Natural killer cell (primary cell): ENCODE measurements at regions not wholly inside any gene's neighbourhood (a gene's known extent, or its start where the extent isn't known, plus 50 kb on each side); places are given as distances from the start of the nearest gene placed in this dataset.

Experiments used
- ATAC-seq, 3 donors: fragments of 150-1000 bp in 2 of 3; fragments of 200-7000 bp in 1 of 3; cut with Tn5 transposase; 1 replicate in 1 of 3; 2 replicates in 2 of 3; pipeline ENCODE4 v1.10.0; 2021; ENCODE audit warnings: mild to moderate bottlenecking in 2 of 3, moderate library complexity in 2 of 3
- DNase-seq, 2 donors: peaks; one replicate each; pipeline versions ENCODE4 v3.0.0 to v3.0.0-alpha.2; 2013 to 2021; ENCODE audit warnings: mixed read lengths in 1 of 2
- H3K27ac ChIP-seq: one replicate; pipeline ENCODE4 v1.5.1; 2013; ENCODE audit warnings: mild to moderate bottlenecking, low read length
- H3K27me3 ChIP-seq: one replicate; pipeline ENCODE4 v1.6.1; 2013; ENCODE audit warnings: low read length; ENCODE audit not compliant: control insufficient read depth, insufficient read depth
- H3K36me3 ChIP-seq: one replicate; pipeline ENCODE4 v1.6.1; 2013; ENCODE audit warnings: low read length; ENCODE audit not compliant: control insufficient read depth, insufficient read depth
- H3K4me1 ChIP-seq: one replicate; pipeline ENCODE4 v1.6.1; 2013; ENCODE audit warnings: low read length; ENCODE audit not compliant: control insufficient read depth, insufficient read depth
- H3K4me3 ChIP-seq: one replicate; pipeline ENCODE4 v1.5.1; 2013; ENCODE audit warnings: low read length
- H3K9me3 ChIP-seq: one replicate; pipeline ENCODE4 v1.6.1; 2013; ENCODE audit warnings: low read length; ENCODE audit not compliant: control insufficient read depth, insufficient read depth
- H3K27ac Mint-ChIP-seq, 2 donors: one replicate each; pipeline ENCODE4 v1.8.0; 2022; ENCODE audit warnings: mild to moderate bottlenecking in 2 of 2, mixed read lengths in 2 of 2, moderate library complexity in 1 of 2
- H3K27me3 Mint-ChIP-seq, 2 donors: one replicate each; pipeline ENCODE4 v1.8.0; 2022; ENCODE audit warnings: low read depth in 2 of 2, mixed read lengths in 2 of 2
- H3K36me3 Mint-ChIP-seq: one replicate; pipeline ENCODE4 v1.8.0; 2022; ENCODE audit warnings: mixed read lengths
- H3K4me1 Mint-ChIP-seq, 2 donors: one replicate each; pipeline ENCODE4 v1.8.0; 2022; ENCODE audit warnings: mixed read lengths in 2 of 2
- H3K4me3 Mint-ChIP-seq: one replicate; pipeline ENCODE4 v1.8.0; 2022; ENCODE audit warnings: mild to moderate bottlenecking, moderate library complexity, mixed read lengths
- H3K9me3 Mint-ChIP-seq, 2 donors: one replicate each; pipeline ENCODE4 v1.8.0; 2022; ENCODE audit warnings: mixed read lengths in 2 of 2
- CTCF ChIP-seq: fragments of 200-600 bp; IDR thresholded peaks from one replicate; pipeline ENCODE4 v1.8.0; 2022; ENCODE audit warnings: antibody characterized with exemption
- WGBS: methylation state at CpG from one replicate; pipeline ENCODE4 v1.1.7; 2013; ENCODE audit warnings: missing lambda C conversion rate; ENCODE audit not compliant: insufficient coverage; 5-methylcytosine and 5-hydroxymethylcytosine counted together
- intact Hi-C: fragments of 100-400 bp; cut with micrococcal nuclease; formaldehyde crosslinking; loops from one replicate; pipeline ENCODE4 v1.14.2; 2022

GRCh38 chr2:150699218-150699617 lies 211.8 kb upstream of the RND3 start:
- ATAC-seq: no peak
- H3K4me3 Mint-ChIP-seq: no peak overlapping the region
- TF ChIP-seq CTCF: no peak
- intact Hi-C loops: no loop called here
- no peaks in the 10 kb centered on the region for H3K4me1 Mint-ChIP-seq
- Histone ChIP-seq H3K4me3 (no peak overlapping the region), H3K9me3 (no peaks in the 10 kb centered on the region), H3K4me1 (no peaks in the 10 kb centered on the region), H3K36me3 (no peaks in the 10 kb centered on the region), H3K27ac (no peak overlapping the region), H3K27me3 (no peaks in the 10 kb centered on the region)
- no peak overlapping the region for H3K27ac Mint-ChIP-seq
- H3K9me3 Mint-ChIP-seq: peaks cover 2 to 10% of the 10 kb centered on the region in 2 donors
- no peaks in the 10 kb centered on the region for H3K36me3 Mint-ChIP-seq
- 80% methylated on average over 1 of the region's 1 CpG for WGBS
- DNase-seq: no peak
- H3K27me3 Mint-ChIP-seq: no peaks in the 10 kb centered on the region

GRCh38 chr2:150698016-150698661 lies 210.7 kb upstream of the RND3 start:
- intact Hi-C loops: no loop called here
- H3K27me3 ChIP-seq: no peaks in the 10 kb centered on the region
- Mint-ChIP-seq H3K4me3 (no peak overlapping the region), H3K9me3 (peaks cover 3 to 13% of the 10 kb centered on the region in 2 donors), H3K4me1 (no peaks in the 10 kb centered on the region), H3K36me3 (no peaks in the 10 kb centered on the region), H3K27me3 (no peaks in the 10 kb centered on the region), H3K27ac (no peak overlapping the region)
- DNase-seq (no peak), ATAC-seq (no peak)
- H3K4me3 ChIP-seq: no peak overlapping the region
- no peak overlapping the region for H3K27ac ChIP-seq
- WGBS: 69% methylated on average over 2 of the region's 2 CpGs
- no peak for TF ChIP-seq CTCF
- no peaks in the 10 kb centered on the region for H3K4me1 ChIP-seq
- H3K9me3 ChIP-seq: no peaks in the 10 kb centered on the region
- H3K36me3 ChIP-seq: no peaks in the 10 kb centered on the region

- intact Hi-C loops: no loop called here
- H3K9me3 Mint-ChIP-seq: peaks cover 3 to 13% of the 10 kb centered on the region in 2 donors
- H3K36me3 ChIP-seq: no peaks in the 10 kb centered on the region
- no peaks in the 10 kb centered on the region for H3K4me1 ChIP-seq
- no peak overlapping the region for H3K27ac ChIP-seq
- H3K27ac Mint-ChIP-seq: no peak overlapping the region
- no peaks in the 10 kb centered on the region for H3K27me3 ChIP-seq
- no peaks in the 10 kb centered on the region for H3K27me3 Mint-ChIP-seq
- no peak overlapping the region for H3K4me3 Mint-ChIP-seq
- H3K9me3 ChIP-seq: no peaks in the 10 kb centered on the region
- H3K36me3 Mint-ChIP-seq: no peaks in the 10 kb centered on the region
- DNase-seq (no peak), ATAC-seq (no peak)
- TF ChIP-seq CTCF: no peak
- H3K4me3 ChIP-seq: no peak overlapping the region
- WGBS: 93% methylated on average over 2 of the region's 2 CpGs
- no peaks in the 10 kb centered on the region for H3K4me1 Mint-ChIP-seq
Observed at GRCh38 chr2:150697596-150697995, 210.1 kb upstream of the RND3 start.
